D721Med (cell line): ENCODE measurements at regions not wholly inside any gene's neighbourhood (a gene's known extent, or its start where the extent isn't known, plus 50 kb on each side); places are given as distances from the start of the nearest gene placed in this dataset.

ENCODE experiments used
- DNase-seq: peaks from one replicate; pipeline ENCODE4 v3.0.0; 2011; ENCODE audit warnings: low spot score; ENCODE audit not compliant: insufficient read length
- FAIRE-seq: peaks from 2 replicates; lab custom pipeline; 2011; peaks lifted over from hg19 to GRCh38; lab: Jason Lieb, UNC
- TF ChIP-seq, protein P1 (sequence below): IDR thresholded peaks from 2 replicates; pipeline ENCODE4 v1.5.1; 2012; ENCODE audit warnings: mild to moderate bottlenecking, control low read depth; ENCODE audit not compliant: insufficient read depth; ENCODE audit errors: missing control alignments

- DNase-seq (no peak), FAIRE-seq (no peak)
- TF ChIP-seq, protein P1, sequence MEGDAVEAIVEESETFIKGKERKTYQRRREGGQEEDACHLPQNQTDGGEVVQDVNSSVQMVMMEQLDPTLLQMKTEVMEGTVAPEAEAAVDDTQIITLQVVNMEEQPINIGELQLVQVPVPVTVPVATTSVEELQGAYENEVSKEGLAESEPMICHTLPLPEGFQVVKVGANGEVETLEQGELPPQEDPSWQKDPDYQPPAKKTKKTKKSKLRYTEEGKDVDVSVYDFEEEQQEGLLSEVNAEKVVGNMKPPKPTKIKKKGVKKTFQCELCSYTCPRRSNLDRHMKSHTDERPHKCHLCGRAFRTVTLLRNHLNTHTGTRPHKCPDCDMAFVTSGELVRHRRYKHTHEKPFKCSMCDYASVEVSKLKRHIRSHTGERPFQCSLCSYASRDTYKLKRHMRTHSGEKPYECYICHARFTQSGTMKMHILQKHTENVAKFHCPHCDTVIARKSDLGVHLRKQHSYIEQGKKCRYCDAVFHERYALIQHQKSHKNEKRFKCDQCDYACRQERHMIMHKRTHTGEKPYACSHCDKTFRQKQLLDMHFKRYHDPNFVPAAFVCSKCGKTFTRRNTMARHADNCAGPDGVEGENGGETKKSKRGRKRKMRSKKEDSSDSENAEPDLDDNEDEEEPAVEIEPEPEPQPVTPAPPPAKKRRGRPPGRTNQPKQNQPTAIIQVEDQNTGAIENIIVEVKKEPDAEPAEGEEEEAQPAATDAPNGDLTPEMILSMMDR: no peak
Measured at GRCh38 chr3:148604270-148605085, 93.2 kb upstream of the AGTR1 start.

DNA sequence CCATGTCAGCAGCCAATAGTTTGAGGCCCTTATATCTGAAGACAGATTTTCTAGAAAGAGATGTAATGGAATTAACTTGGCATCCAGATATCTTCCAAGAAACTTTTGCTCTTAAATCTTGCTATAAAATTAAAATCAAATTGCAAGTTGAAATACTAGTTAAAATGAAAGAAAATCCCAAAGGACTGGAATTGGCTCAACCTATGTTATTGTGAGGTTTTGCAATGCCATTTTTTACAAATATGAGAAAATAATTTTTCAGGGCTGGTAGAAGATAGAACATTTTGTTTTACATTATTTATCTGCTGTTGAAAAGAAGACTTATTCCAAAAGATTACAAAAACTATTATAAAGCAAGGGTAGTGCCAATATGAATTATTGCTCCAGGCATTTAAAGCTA is 92.2 kb upstream of the AGTR1 start:
- TF ChIP-seq, protein P1: no peak
- FAIRE-seq (no peak), DNase-seq (no peak)

DNA sequence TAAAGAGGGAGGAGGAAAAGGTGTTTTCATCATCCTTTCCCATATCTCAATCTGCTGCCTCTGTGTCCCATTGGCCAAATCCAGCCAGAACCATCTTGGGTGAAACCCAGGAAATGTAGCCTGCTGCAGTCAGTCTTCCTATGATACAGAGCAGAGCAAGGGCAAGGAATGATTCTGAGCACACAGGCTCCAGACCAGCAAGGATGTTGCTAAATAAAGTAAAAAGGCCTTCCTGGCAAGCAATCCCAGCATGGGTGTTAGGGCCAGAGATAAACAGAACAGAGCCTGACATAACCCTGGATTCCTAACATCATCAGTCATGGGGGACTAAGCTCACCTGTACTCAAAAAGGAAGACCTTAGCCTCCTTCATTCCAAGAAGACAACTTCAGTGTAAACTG is 90.7 kb upstream of the AGTR1 start:
- DNase-seq (no peak), FAIRE-seq (no peak)
- TF ChIP-seq, protein P1: no peak

DNA sequence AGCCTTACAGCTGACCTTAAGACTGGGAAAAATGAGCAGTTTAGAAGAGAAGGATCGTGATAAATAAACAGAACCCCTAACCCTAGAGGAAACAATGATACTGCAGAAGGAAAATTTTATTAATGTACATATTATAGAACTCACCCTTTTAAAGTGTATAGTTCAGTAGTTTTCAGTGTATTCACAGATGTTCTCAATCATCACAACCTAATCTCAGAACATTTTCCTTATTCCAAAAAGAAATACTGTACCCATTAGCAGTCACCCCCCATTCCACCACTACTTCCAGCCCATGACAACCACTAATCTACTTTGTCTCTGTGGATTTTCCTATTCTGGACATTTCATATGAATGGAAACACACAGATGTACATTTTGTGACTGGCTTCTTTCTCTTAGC is 90.2 kb upstream of the AGTR1 start:
- no peak for DNase-seq
- FAIRE-seq: no peak
- TF ChIP-seq, protein P1: no peak

GRCh38 chr3:148612278-148612677 is 85.4 kb upstream of the AGTR1 start:
- DNase-seq (no peak), FAIRE-seq (no peak)
- TF ChIP-seq, protein P1: no peak

GRCh38 chr3:148615382-148615781 is 82.3 kb upstream of the AGTR1 start:
- DNase-seq (no peak), FAIRE-seq (no peak)
- TF ChIP-seq, protein P1: no peak

GRCh38 chr3:148625095-148625736 is 72.5 kb upstream of the AGTR1 start:
- FAIRE-seq: no peak
- no peak for DNase-seq
- TF ChIP-seq, protein P1: no peak
